ENCODE measurements at regions not wholly inside any gene's neighbourhood (a gene's known extent, or its start where the extent isn't known, plus 50 kb on each side); places are given as distances from the start of the nearest gene placed in this dataset.

GRCh38 chr14:83162361-83162929, 1628.8 kb upstream of the SEL1L start:
- FAIRE-seq (no peak), DNase-seq (ENCODE audit: low read depth, low spot score) (no peak)
- Histone ChIP-seq H3K4me2 (ENCODE audit: insufficient read depth, low read length) (no peak overlapping the region), H3K27ac (ENCODE audit: insufficient read depth, low read depth, low read length) (no peak overlapping the region), H3K27me3 (ENCODE audit: control insufficient read depth in 2 of 2, insufficient read depth in 2 of 2, low read length in 2 of 2) (no peaks in the 10 kb centered on the region), H3K36me3 (ENCODE audit: control insufficient read depth in 2 of 2, extremely low read depth in 1 of 2, insufficient read depth in 2 of 2, low read length in 2 of 2) (no peaks in the 10 kb centered on the region), H3K4me1 (ENCODE audit: control insufficient read depth, extremely low read depth, insufficient read depth, low read length) (no peaks in the 10 kb centered on the region), H3K79me2 (ENCODE audit: control insufficient read depth, insufficient read depth, low read length) (no peaks in the 10 kb centered on the region), H3K4me3 (replicated peaks in 1 of 3; ENCODE audit: insufficient read depth in 1 of 3, low read depth in 1 of 3, low read length in 3 of 3) (no peak overlapping the region), H3K9ac (replicated peaks; ENCODE audit: extremely low read depth, insufficient read depth, low read length) (no peak overlapping the region), H3K9me1 (replicated peaks; ENCODE audit: control insufficient read depth, extremely low read depth, insufficient read depth, low read length) (no peaks in the 10 kb centered on the region), H2AFZ (ENCODE audit: low read depth, low read length) (no peak overlapping the region), H4K20me1 (replicated peaks; ENCODE audit: control insufficient read depth, extremely low read depth, insufficient read depth, low read length) (no peaks in the 10 kb centered on the region), H3K9me3 (replicated peaks; ENCODE audit: control insufficient read depth, insufficient read depth, low read length) (no peaks in the 10 kb centered on the region)
- dilution Hi-C loops (cut with MboI; ENCODE audit: extremely low pct_ligation_motif_present, low sequenced_read_pairs): no loop called here
- BruUV-seq (replicated peaks): no TSS peak
- TF ChIP-seq POLR2AphosphoS5 (IDR thresholded peaks at IDR 0.05; ENCODE audit: insufficient read depth, low read depth, low read length): no peak
- TF ChIP-seq JUN (IDR thresholded peaks at IDR 0.05; ENCODE audit: borderline replicate concordance, insufficient read depth, insufficient read length, low read depth): no peak
- no peak for TF ChIP-seq MAX (IDR thresholded peaks at IDR 0.05; ENCODE audit: insufficient read depth, insufficient read length)
- TF ChIP-seq CTCF (IDR thresholded peaks at IDR 0.05; ENCODE audit: extremely low read depth in 1 of 2, insufficient read depth in 1 of 2, low read depth in 1 of 2, low read length in 2 of 2): no peak
- no peak for TF ChIP-seq EZH2 (IDR thresholded peaks at IDR 0.05; ENCODE audit: borderline replicate concordance, low read depth, low read length, severe bottlenecking)
- TF ChIP-seq FOS (IDR thresholded peaks at IDR 0.05; ENCODE audit: borderline replicate concordance, insufficient read depth, low read length): no peak
- no peak for TF ChIP-seq MYC (IDR thresholded peaks at IDR 0.05; ENCODE audit: low read depth, low read length)
- no peak for TF ChIP-seq GATA2 (IDR thresholded peaks at IDR 0.05; ENCODE audit: insufficient read depth, insufficient read length, low read depth, low read length)
- TF ChIP-seq POLR2A (IDR thresholded peaks at IDR 0.05; ENCODE audit: low read depth, low read length): no peak
- intact Hi-C loops (cut with micrococcal nuclease): no loop called here
- CTCF ChIA-PET: no interaction called here
- POLR2A ChIA-PET: no interaction called here
